ENCODE measurements at regions not wholly inside any gene's neighbourhood (a gene's known extent, or its start where the extent isn't known, plus 50 kb on each side); places are given as distances from the start of the nearest gene placed in this dataset.

GRCh38 chr12:84550518-84550917 is 362.1 kb downstream of the SLC6A15 start:
- no peak for TF ChIP-seq RAD21 (IDR thresholded peaks at IDR 0.05 in 1 of 2, conservative IDR thresholded peaks at IDR 0.05 in 1 of 2; ENCODE audit: low read depth in 2 of 2, low read length in 2 of 2)
- TF ChIP-seq CBX8 (IDR thresholded peaks at IDR 0.05; ENCODE audit: borderline replicate concordance, low read depth, low read length) = no peak
- no peak for TF ChIP-seq CTCF (IDR thresholded peaks at IDR 0.05; ENCODE audit: control extremely low read depth in 1 of 3, insufficient read depth in 1 of 3, low read depth in 1 of 3, low read length in 3 of 3)
- no peak for TF ChIP-seq SIN3A (conservative IDR thresholded peaks at IDR 0.05 in 1 of 2, IDR thresholded peaks at IDR 0.05 in 1 of 2; ENCODE audit: low read depth in 1 of 2, low read length in 2 of 2)
- TF ChIP-seq ATF2 (IDR thresholded peaks at IDR 0.05; ENCODE audit: low read length) = no peak
- TF ChIP-seq, protein P1, sequence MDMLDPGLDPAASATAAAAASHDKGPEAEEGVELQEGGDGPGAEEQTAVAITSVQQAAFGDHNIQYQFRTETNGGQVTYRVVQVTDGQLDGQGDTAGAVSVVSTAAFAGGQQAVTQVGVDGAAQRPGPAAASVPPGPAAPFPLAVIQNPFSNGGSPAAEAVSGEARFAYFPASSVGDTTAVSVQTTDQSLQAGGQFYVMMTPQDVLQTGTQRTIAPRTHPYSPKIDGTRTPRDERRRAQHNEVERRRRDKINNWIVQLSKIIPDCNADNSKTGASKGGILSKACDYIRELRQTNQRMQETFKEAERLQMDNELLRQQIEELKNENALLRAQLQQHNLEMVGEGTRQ (IDR thresholded peaks at IDR 0.05; ENCODE audit: low read length) = no peak

Measured in H1 (cell line).